ENCODE measurements at regions not wholly inside any gene's neighbourhood (a gene's known extent, or its start where the extent isn't known, plus 50 kb on each side); places are given as distances from the start of the nearest gene placed in this dataset.

GRCh38 chr4:99754756-99755155, 61.9 kb upstream of the DAPP1 start:
- TF ChIP-seq, protein P1, sequence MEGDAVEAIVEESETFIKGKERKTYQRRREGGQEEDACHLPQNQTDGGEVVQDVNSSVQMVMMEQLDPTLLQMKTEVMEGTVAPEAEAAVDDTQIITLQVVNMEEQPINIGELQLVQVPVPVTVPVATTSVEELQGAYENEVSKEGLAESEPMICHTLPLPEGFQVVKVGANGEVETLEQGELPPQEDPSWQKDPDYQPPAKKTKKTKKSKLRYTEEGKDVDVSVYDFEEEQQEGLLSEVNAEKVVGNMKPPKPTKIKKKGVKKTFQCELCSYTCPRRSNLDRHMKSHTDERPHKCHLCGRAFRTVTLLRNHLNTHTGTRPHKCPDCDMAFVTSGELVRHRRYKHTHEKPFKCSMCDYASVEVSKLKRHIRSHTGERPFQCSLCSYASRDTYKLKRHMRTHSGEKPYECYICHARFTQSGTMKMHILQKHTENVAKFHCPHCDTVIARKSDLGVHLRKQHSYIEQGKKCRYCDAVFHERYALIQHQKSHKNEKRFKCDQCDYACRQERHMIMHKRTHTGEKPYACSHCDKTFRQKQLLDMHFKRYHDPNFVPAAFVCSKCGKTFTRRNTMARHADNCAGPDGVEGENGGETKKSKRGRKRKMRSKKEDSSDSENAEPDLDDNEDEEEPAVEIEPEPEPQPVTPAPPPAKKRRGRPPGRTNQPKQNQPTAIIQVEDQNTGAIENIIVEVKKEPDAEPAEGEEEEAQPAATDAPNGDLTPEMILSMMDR (conservative IDR thresholded peaks at IDR 0.05): no peak
- DNase-seq (ENCODE audit: low read depth, low spot score): no peak
- Mint-ChIP-seq H3K27me3 (ENCODE audit: low read depth) (no peaks in the 10 kb centered on the region), H3K4me1 (no peaks in the 10 kb centered on the region), H3K9me3 (no peaks in the 10 kb centered on the region), H3K36me3 (ENCODE audit: low read depth) (no peaks in the 10 kb centered on the region), H3K4me3 (no peak overlapping the region), H3K27ac (ENCODE audit: unreplicated experiment) (no peak overlapping the region)

- Mint-ChIP-seq H3K4me1 (no peaks in the 10 kb centered on the region), H3K36me3 (ENCODE audit: low read depth) (no peaks in the 10 kb centered on the region), H3K27ac (ENCODE audit: unreplicated experiment) (no peak overlapping the region), H3K4me3 (no peak overlapping the region), H3K27me3 (ENCODE audit: low read depth) (no peaks in the 10 kb centered on the region), H3K9me3 (no peaks in the 10 kb centered on the region)
- DNase-seq (ENCODE audit: low read depth, low spot score): no peak
- TF ChIP-seq, protein P1 (conservative IDR thresholded peaks at IDR 0.05): no peak
Measured at GRCh38 chr4:99753931-99754330, 62.7 kb upstream of the DAPP1 start.

- Mint-ChIP-seq H3K9me3 (peaks cover 5% of the 10 kb centered on the region), H3K27ac (ENCODE audit: unreplicated experiment) (no peak overlapping the region), H3K36me3 (ENCODE audit: low read depth) (no peaks in the 10 kb centered on the region), H3K27me3 (ENCODE audit: low read depth) (no peaks in the 10 kb centered on the region), H3K4me1 (no peaks in the 10 kb centered on the region), H3K4me3 (no peak overlapping the region)
- no peak for DNase-seq (ENCODE audit: low read depth, low spot score)
- TF ChIP-seq, protein P1 (conservative IDR thresholded peaks at IDR 0.05): no peak
Measured at GRCh38 chr4:99749445-99750391, 66.9 kb upstream of the DAPP1 start.

GRCh38 chr4:99746443-99746842, 70.2 kb upstream of the DAPP1 start:
- Mint-ChIP-seq H3K9me3 (peaks cover 5% of the 10 kb centered on the region), H3K4me1 (no peaks in the 10 kb centered on the region), H3K4me3 (no peak overlapping the region), H3K27ac (ENCODE audit: unreplicated experiment) (no peak overlapping the region), H3K27me3 (ENCODE audit: low read depth) (no peaks in the 10 kb centered on the region), H3K36me3 (ENCODE audit: low read depth) (no peaks in the 10 kb centered on the region)
- no peak for DNase-seq (ENCODE audit: low read depth, low spot score)
- TF ChIP-seq, protein P1 (conservative IDR thresholded peaks at IDR 0.05): no peak

GRCh38 chr4:99736846-99737245, 79.2 kb upstream of the C4orf54 start:
- TF ChIP-seq, protein P1 (conservative IDR thresholded peaks at IDR 0.05): no peak
- Mint-ChIP-seq H3K4me3 (no peak overlapping the region), H3K9me3 (peaks cover 11% of the 10 kb centered on the region), H3K4me1 (peaks cover 18% of the 10 kb centered on the region), H3K36me3 (ENCODE audit: low read depth) (peaks cover 3% of the 10 kb centered on the region), H3K27me3 (ENCODE audit: low read depth) (no peaks in the 10 kb centered on the region), H3K27ac (ENCODE audit: unreplicated experiment) (no peak overlapping the region)
- DNase-seq (ENCODE audit: low read depth, low spot score): no peak
